Kasumi-1 (cell line): ENCODE measurements at regions not wholly inside any gene's neighbourhood (a gene's known extent, or its start where the extent isn't known, plus 50 kb on each side); places are given as distances from the start of the nearest gene placed in this dataset.

Experiments used
- DNase-seq, 2 experiments: peaks; one replicate each; lab custom pipeline; 2025; lab: John Stamatoyannopoulos, UW

GRCh38 chr4:14247767-14248166 is 620.2 kb upstream of the BOD1L1 start:
- DNase-seq = no peak

- no peak for DNase-seq
Observed at GRCh38 chr4:14249226-14249625, 621.7 kb upstream of the BOD1L1 start.

GRCh38 chr4:14254252-14254651 is 626.7 kb upstream of the BOD1L1 start:
- DNase-seq = peak; percentile 27 to 38

- DNase-seq = no peak
Observed at GRCh38 chr4:14254926-14255325, 627.4 kb upstream of the BOD1L1 start.

GRCh38 chr4:14257903-14258302 is 630.4 kb upstream of the BOD1L1 start:
- DNase-seq = no peak

- DNase-seq = no peak
Observed at GRCh38 chr4:14259936-14260335, 632.4 kb upstream of the BOD1L1 start.

GRCh38 chr4:14260591-14260990 is 633.1 kb upstream of the BOD1L1 start:
- DNase-seq = no peak

- DNase-seq = no peak
Observed at GRCh38 chr4:14262221-14262620, 634.7 kb upstream of the BOD1L1 start.

- DNase-seq = no peak
Observed at GRCh38 chr4:14264437-14264836, 636.9 kb upstream of the BOD1L1 start.

- DNase-seq = no peak
Observed at GRCh38 chr4:14265651-14266050, 638.1 kb upstream of the BOD1L1 start.

- no peak for DNase-seq
Observed at GRCh38 chr4:14267373-14268060, 640.0 kb upstream of the BOD1L1 start.

- DNase-seq = peak; percentile 95 to 98
Observed at GRCh38 chr4:14269824-14270223, 642.3 kb upstream of the BOD1L1 start.

- peak; percentile 29 to 39 for DNase-seq
Observed at GRCh38 chr4:14272206-14272605, 644.7 kb upstream of the BOD1L1 start.

GRCh38 chr4:14277505-14277904 is 650.0 kb upstream of the BOD1L1 start:
- DNase-seq = no peak

GRCh38 chr4:14280567-14280966 is 653.0 kb upstream of the BOD1L1 start:
- DNase-seq = no peak

- no peak for DNase-seq
Observed at GRCh38 chr4:14284578-14284977, 657.1 kb upstream of the BOD1L1 start.

- DNase-seq = no peak
Observed at GRCh38 chr4:14289708-14290107, 662.2 kb upstream of the BOD1L1 start.

- no peak for DNase-seq
Observed at GRCh38 chr4:14293582-14293981, 666.1 kb upstream of the BOD1L1 start.

GRCh38 chr4:14294611-14295010 is 667.1 kb upstream of the BOD1L1 start:
- DNase-seq = no peak

GRCh38 chr4:14299166-14299565 is 671.6 kb upstream of the BOD1L1 start:
- DNase-seq = no peak

- DNase-seq = no peak
Observed at GRCh38 chr4:14302021-14302420, 674.5 kb upstream of the BOD1L1 start.

GRCh38 chr4:14303856-14304255 is 676.3 kb upstream of the BOD1L1 start:
- DNase-seq = no peak

GRCh38 chr4:14308229-14308651 is 680.7 kb upstream of the BOD1L1 start:
- no peak for DNase-seq

GRCh38 chr4:14309431-14309830 is 681.9 kb upstream of the BOD1L1 start:
- DNase-seq = no peak
